OCI-LY1 (cell line): ENCODE measurements at regions not wholly inside any gene's neighbourhood (a gene's known extent, or its start where the extent isn't known, plus 50 kb on each side); places are given as distances from the start of the nearest gene placed in this dataset.

ENCODE experiments used
- CTCF ChIP-seq: fragments of 200-600 bp; sonication (generic), shearing (Covaris generic); IDR thresholded peaks from 2 replicates; pipeline ENCODE4 v1.5.1; 2017; ENCODE audit warnings: mild to moderate bottlenecking, antibody characterized with exemption, low read length, moderate library complexity, mixed read lengths
- EZH2 ChIP-seq: fragments of 200-600 bp; sonication (generic), shearing (Covaris generic); IDR thresholded peaks from 2 replicates; pipeline ENCODE4 v1.8.0; 2017; ENCODE audit warnings: borderline replicate concordance, mixed run types, mild to moderate bottlenecking, antibody characterized with exemption, low read length, moderate library complexity, mixed read lengths

GRCh38 chr1:168484083-168484482 lies 59.7 kb downstream of the XCL2 start:
- no peak for TF ChIP-seq CTCF
- TF ChIP-seq EZH2, result no peak
